HG03064 (cell line): ENCODE measurements at regions not wholly inside any gene's neighbourhood (a gene's known extent, or its start where the extent isn't known, plus 50 kb on each side); places are given as distances from the start of the nearest gene placed in this dataset.

ENCODE experiments used
- ATAC-seq: cut with Tn5 transposase; IDR thresholded peaks from one replicate; pipeline ENCODE4 v1.9.1; 2021; ENCODE audit warnings: low read depth; ENCODE audit not compliant: unreplicated experiment

- ATAC-seq: no peak
Observed at GRCh38 chr9:20137425-20137824, 348.6 kb upstream of the SLC24A2 start.

DNA sequence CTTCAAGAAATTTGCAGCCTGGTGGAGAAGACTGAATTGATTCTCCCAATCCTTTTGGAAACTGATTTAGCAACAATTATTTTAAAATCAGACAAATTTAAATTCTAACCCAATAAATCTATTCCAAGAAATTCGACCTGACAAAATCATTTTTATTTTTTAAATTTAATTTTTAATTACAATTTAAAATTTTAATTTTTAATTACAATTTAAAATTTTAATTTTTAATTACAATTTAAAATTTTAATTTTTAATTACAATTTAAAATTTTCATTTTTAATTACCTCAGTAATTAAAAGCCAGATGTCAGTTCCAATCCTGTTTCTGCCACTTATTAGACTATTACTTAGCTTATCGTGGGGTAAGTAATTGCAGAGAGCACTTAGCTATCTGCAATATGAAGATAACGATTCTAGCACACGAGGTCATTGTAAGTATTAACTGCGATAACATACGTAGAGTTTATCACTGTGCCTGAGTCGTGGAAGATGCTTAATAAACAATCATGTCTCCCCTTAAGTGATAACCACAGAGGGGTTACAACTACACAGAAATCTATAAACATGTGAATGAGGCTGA lies 346.4 kb upstream of the SLC24A2 start:
- no peak for ATAC-seq

- ATAC-seq: no peak
Observed at GRCh38 chr9:20125727-20126126, 336.9 kb upstream of the SLC24A2 start.

DNA sequence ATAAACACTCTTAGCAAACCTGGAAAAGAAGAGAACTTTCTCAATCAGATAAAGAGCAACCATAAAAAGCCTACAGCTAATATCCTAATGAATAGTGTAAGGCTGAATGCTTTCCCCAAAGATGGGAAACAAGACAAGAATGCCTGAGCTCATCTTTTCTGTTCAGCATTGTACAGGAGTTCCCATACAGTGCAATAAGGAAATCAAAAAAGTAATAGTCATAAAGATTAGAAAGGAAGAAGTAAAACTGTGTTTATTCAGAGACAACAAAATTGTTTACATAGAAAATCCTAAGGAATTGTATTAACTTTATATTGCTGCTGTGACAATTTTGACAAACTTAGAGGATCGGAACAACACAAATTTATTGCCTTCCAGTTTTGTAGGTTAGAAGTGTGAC lies 330.7 kb upstream of the SLC24A2 start:
- no peak for ATAC-seq

GRCh38 chr9:20117986-20118385 lies 329.1 kb upstream of the SLC24A2 start:
- ATAC-seq: no peak

DNA sequence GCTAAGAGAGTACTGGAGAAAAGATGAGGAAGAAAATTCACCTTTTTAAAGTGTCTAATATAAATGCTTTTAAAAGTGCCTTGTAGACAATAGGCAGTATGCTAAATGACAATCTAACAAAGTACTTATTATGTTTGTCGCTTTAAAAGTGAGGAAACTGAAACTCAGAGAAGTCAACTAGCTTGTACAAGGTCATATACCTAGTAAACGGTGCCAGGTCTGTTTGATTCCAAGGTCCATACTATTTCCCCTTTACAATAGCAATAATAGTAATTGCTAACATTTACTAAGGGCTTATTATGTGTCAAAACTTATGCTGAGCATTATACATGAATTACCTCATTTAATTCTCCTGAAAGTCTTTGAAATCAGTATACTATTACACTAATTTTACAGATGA lies 328.6 kb upstream of the SLC24A2 start:
- ATAC-seq: no peak

DNA sequence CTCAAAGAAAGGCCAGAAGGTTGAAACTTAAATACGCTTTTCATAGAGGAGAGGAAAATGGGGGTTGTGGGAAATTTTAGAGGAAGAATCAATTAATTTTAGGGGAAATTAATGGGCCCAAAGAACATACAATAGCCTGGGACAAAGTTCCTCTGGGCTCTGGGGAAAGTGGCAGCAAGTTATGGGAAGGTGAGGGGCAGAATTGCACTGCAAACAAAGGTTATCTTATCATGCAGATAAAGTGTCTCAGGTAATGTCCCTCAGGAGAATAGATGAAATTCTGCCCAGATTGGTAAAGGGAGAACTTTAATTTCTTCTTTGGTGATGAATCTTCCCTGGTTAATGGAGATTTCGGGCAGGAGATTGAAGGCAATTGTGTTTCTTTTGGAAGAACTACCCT lies 326.1 kb upstream of the SLC24A2 start:
- ATAC-seq: no peak

- ATAC-seq: no peak
Observed at GRCh38 chr9:20112205-20112783, 323.5 kb upstream of the SLC24A2 start.

- no peak for ATAC-seq
Observed at GRCh38 chr9:20111173-20111843, 322.5 kb upstream of the SLC24A2 start.

DNA sequence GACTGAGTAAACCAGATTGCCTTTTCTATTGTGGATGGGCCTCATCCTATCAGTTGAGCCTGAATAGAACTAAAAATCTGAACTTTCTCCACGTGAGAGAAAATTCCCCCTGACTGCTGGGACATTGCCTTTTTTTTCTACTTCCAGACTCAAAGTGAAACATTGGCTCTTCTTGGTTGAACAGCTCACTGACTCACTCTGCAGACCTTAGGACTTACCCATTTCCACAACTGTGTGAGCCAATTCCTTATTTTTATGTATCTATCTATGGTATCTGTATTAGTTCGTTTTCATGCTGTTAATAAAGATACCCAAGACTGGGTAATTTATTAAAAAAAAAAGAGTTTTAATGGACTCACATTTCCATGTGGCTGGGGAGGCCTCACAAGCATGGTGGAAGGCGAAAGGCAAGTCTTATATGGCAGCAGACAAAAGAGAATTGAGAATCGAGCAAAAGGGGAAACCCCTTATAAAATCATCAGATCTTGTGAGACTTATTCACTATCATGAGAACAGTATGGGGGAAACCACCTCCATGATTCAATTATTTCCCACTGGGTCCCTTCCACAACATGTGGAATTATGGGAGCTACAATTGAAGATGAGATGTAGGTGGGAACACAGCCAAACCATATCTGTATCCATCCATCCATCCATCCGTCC lies 306.7 kb upstream of the SLC24A2 start:
- no peak for ATAC-seq

DNA sequence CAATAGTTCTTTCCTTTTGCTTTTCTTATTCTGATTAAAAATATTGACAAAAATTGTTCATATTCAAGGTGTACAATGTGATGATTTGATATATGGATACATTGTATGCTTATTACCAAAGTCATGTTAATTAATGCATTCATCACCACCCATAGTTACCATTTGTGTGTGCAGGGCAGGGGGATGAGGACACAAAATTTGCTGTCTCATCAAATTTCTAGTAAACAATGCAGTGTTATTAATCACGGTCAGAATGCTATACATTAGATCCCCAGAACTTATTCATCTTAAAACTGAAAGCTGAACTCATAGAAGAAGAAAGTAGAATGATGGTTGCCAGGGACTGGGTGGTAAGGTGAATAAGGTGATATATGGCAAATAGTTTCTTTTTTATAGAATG lies 303.7 kb upstream of the SLC24A2 start:
- no peak for ATAC-seq

- no peak for ATAC-seq
Observed at GRCh38 chr9:20087481-20087880, 298.6 kb upstream of the SLC24A2 start.

DNA sequence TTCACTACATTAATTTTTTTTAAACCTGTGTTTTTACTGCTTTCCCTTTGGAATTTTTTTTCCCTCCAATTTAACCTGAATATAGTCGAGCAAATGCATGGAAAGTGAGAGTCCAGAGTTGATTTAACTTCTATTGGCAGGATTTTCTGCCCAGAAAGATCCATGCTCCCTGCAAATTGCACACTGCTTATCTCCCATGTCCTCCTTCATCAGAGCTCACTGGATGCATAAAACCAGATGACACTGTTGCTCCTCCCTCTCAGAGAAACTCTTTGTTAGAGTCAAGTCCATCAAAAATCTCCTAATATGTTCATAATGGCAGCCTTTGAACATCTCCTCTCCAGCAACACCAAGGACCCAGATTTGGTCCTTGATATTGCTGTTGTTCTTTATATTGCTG lies 297.0 kb upstream of the SLC24A2 start:
- no peak for ATAC-seq

DNA sequence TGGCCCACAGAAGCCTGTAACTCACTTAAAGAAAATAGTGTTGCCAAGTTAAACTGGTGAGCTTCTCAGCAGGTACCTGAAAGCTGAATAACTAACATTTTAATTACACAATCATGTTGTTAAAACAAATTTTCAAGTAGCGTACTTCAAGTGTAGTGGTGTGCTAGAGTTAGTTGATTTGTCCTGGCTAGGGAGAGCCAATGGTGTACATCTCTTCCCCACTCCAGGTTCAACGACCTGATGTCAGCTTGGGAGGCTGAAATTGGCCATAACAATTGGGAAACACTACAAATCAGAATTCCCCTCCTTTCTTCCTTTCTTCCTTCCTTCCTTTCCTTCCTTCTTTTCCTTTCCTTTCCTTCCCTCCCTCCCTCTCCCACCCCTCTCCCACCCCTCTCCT lies 295.3 kb upstream of the SLC24A2 start:
- no peak for ATAC-seq

DNA sequence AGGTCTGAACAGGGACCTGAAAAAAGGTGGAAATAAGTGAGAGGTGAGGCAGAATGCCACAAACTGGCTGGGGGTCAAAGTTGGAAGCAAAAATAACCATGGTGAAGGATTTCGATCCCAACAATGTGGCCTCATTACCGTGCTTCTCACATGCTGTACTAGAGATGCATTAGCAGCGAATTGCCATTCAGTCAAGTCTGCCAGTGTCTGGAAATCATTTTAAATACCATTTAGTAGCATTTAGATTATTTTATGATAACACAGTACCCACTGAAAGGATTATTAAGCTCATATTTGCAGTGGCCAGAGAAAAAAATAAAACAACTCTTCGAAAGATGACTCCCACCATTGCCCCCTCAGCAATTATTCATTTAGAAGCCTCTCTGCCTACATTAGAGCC lies 294.6 kb upstream of the SLC24A2 start:
- ATAC-seq: no peak

DNA sequence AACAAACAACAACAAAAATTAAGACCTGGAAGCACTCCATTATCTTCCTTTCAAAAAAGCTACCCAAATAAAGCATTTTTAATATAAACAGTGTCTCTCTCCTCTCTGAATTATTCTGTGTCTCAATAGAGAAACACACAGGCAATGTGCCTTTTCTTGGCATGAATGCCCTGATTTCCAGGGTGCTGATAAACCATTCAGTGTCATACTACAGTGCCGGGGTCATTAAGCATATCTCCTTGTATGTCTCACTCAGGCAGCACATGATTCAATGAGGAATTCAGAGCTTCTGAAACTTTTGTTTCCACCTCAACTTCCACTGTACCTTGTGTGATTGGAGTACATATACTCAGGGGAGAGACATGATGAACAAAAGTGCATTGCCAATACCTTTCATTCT lies 294.0 kb upstream of the SLC24A2 start:
- ATAC-seq: no peak

- ATAC-seq: no peak
Observed at GRCh38 chr9:20082406-20082805, 293.6 kb upstream of the SLC24A2 start.

GRCh38 chr9:20078246-20078645 lies 289.4 kb upstream of the SLC24A2 start:
- no peak for ATAC-seq

DNA sequence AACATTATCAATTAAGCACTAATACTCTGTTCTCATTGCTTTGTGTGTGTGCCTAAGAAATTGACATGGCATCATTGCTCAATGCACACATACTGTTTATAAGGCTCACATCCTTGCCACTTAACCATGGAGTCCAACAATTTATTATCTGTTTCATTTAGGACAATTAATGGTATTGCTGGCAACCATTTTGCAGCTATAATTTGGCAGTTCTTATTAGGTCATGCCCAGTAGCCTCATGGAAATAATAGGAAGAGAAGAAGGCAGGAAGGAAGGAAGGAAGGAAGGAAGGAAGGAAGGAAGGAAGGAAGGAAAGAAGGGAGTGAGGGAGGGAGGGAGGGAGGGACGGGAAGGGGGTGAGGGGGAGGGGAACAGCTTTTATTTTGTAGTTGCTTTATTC lies 285.5 kb upstream of the SLC24A2 start:
- ATAC-seq: no peak

DNA sequence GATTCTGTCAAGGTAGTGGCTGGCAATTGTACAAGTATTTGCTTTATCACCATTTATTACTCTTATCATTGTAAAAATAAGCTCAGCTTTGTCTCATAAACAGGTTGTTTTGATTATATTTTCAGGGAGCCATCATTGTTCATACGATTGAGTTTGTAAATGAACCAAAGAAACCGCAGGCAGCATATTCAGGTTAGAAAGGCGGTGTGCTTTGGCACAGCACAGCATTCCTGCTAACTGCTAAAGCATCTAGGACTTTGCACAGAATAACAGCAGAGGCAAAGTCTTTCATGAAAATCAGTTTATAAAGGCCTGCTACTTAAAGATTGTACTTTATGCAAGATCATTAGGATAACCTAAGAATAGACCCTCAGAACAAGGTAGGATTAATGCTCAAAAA lies 281.5 kb upstream of the SLC24A2 start:
- ATAC-seq: no peak

GRCh38 chr9:20065796-20066700 lies 277.2 kb upstream of the SLC24A2 start:
- no peak for ATAC-seq
